RPMI7951 (cell line): ENCODE measurements at regions not wholly inside any gene's neighbourhood (a gene's known extent, or its start where the extent isn't known, plus 50 kb on each side); places are given as distances from the start of the nearest gene placed in this dataset.
"Not testable (repeated sequence)": the region's sequence is repeated elsewhere in the genome, so short reads cannot be mapped to it uniquely, and the experiment has no call there.

Experiments
- DNase-seq: peaks from one replicate; pipeline ENCODE4 v3.0.0-alpha.2; 2012; ENCODE audit warnings: low read depth

- no peak for DNase-seq
Measured at GRCh38 chr4:18185491-18185890, 163.9 kb upstream of the LCORL start.

GRCh38 chr4:18180892-18181291, 159.3 kb upstream of the LCORL start:
- no peak for DNase-seq

GRCh38 chr4:18180122-18180521, 158.6 kb upstream of the LCORL start:
- no peak for DNase-seq

GRCh38 chr4:18171896-18172295, 150.3 kb upstream of the LCORL start:
- no peak for DNase-seq

- DNase-seq = no peak
Measured at GRCh38 chr4:18167831-18168230, 146.3 kb upstream of the LCORL start.

GRCh38 chr4:18166925-18167324, 145.4 kb upstream of the LCORL start:
- no peak for DNase-seq

GRCh38 chr4:18162453-18162852, 140.9 kb upstream of the LCORL start:
- no peak for DNase-seq

GRCh38 chr4:18159117-18159912, 137.8 kb upstream of the LCORL start:
- DNase-seq = not testable (repeated sequence)

- DNase-seq = no peak
Measured at GRCh38 chr4:18155067-18156041, 133.8 kb upstream of the LCORL start.

GRCh38 chr4:18138076-18138665, 116.6 kb upstream of the LCORL start:
- DNase-seq = no peak

GRCh38 chr4:18134111-18134510, 112.6 kb upstream of the LCORL start:
- DNase-seq = no peak

- no peak for DNase-seq
Measured at GRCh38 chr4:18130256-18130655, 108.7 kb upstream of the LCORL start.

- DNase-seq = no peak
Measured at GRCh38 chr4:18128241-18128640, 106.7 kb upstream of the LCORL start.

GRCh38 chr4:18127030-18127429, 105.5 kb upstream of the LCORL start:
- DNase-seq = no peak

- DNase-seq = no peak
Measured at GRCh38 chr4:18113710-18114331, 92.3 kb upstream of the LCORL start.

GRCh38 chr4:18111081-18111480, 89.5 kb upstream of the LCORL start:
- peak; percentile 1 for DNase-seq

GRCh38 chr4:18110099-18110498, 88.5 kb upstream of the LCORL start:
- DNase-seq = no peak

GRCh38 chr4:18109676-18110075, 88.1 kb upstream of the LCORL start:
- DNase-seq = no peak

GRCh38 chr4:18107848-18108528, 86.4 kb upstream of the LCORL start:
- DNase-seq = not testable (repeated sequence)

GRCh38 chr4:18106620-18107019, 85.1 kb upstream of the LCORL start:
- DNase-seq = no peak
